RWPE2 (cell line): ENCODE measurements at regions not wholly inside any gene's neighbourhood (a gene's known extent, or its start where the extent isn't known, plus 50 kb on each side); places are given as distances from the start of the nearest gene placed in this dataset.

Experiments used
- ATAC-seq: fragments of 200-7000 bp; cut with Tn5 transposase; 3 replicates; pipeline ENCODE4 v1.9.1; 2021; ENCODE audit warnings: low read depth
- DNase-seq: peaks from one replicate; pipeline ENCODE4 v3.0.0-alpha.2; 2020; ENCODE audit warnings: low spot score
- H3K27ac ChIP-seq: fragments of 450-650 bp; 2 replicates; pipeline ENCODE4 v1.5.1; 2017; ENCODE audit warnings: mild to moderate bottlenecking; ENCODE audit not compliant: poor library complexity, severe bottlenecking
- H3K27me3 ChIP-seq: fragments of 250-450 bp; sonication (Bioruptor Pico); 2 replicates; pipeline ENCODE4 v1.5.1; 2021; ENCODE audit warnings: mild to moderate bottlenecking, moderate library complexity; ENCODE audit not compliant: insufficient read depth, poor library complexity, severe bottlenecking
- H3K36me3 ChIP-seq: fragments of 250-450 bp; sonication (Bioruptor Pico); 2 replicates; pipeline ENCODE4 v1.5.1; 2020; ENCODE audit warnings: low read depth, mild to moderate bottlenecking, moderate library complexity
- H3K4me1 ChIP-seq: fragments of 250-450 bp; sonication (Bioruptor Pico); 2 replicates; pipeline ENCODE4 v1.5.1; 2021; ENCODE audit warnings: mild to moderate bottlenecking, moderate library complexity; ENCODE audit not compliant: insufficient read depth, poor library complexity, severe bottlenecking
- H3K4me3 ChIP-seq: fragments of 250-450 bp; sonication (Bioruptor Pico); 2 replicates; pipeline ENCODE4 v1.5.1; 2021; ENCODE audit warnings: mild to moderate bottlenecking, moderate library complexity; ENCODE audit not compliant: severe bottlenecking
- H3K9me3 ChIP-seq: fragments of 250-450 bp; sonication (Bioruptor Pico); 2 replicates; pipeline ENCODE4 v1.5.1; 2021; ENCODE audit warnings: mild to moderate bottlenecking, moderate library complexity; ENCODE audit not compliant: severe bottlenecking
- CTCF ChIP-seq: fragments of 450-650 bp; IDR thresholded peaks from one replicate; pipeline ENCODE4 v1.5.1; 2017; ENCODE audit warnings: mild to moderate bottlenecking, moderate library complexity; ENCODE audit not compliant: poor library complexity, severe bottlenecking

- DNase-seq: no peak
These were observed 268.2 kb downstream of the BRINP1 start for GRCh38 chr9:119101048-119101447.

GRCh38 chr9:119114681-119115080, 254.6 kb downstream of the BRINP1 start:
- H3K4me3 ChIP-seq: no peak overlapping the region
- no peaks in the 10 kb centered on the region for H3K9me3 ChIP-seq
- no peaks in the 10 kb centered on the region for H3K36me3 ChIP-seq
- no peak for TF ChIP-seq CTCF
- H3K4me1 ChIP-seq: no peaks in the 10 kb centered on the region
- H3K27ac ChIP-seq: no peak overlapping the region
- no peak for ATAC-seq
- no peak for DNase-seq
- no peaks in the 10 kb centered on the region for H3K27me3 ChIP-seq

More at GRCh38 chr9:119101048-119101447, 268.2 kb downstream of the BRINP1 start:
- Histone ChIP-seq H3K27me3 (no peaks in the 10 kb centered on the region), H3K9me3 (no peaks in the 10 kb centered on the region), H3K27ac (no peak overlapping the region), H3K36me3 (no peaks in the 10 kb centered on the region), H3K4me1 (no peaks in the 10 kb centered on the region), H3K4me3 (no peak overlapping the region)
- ATAC-seq: no peak
- TF ChIP-seq CTCF: no peak
